K562 (cell line): ENCODE measurements at regions not wholly inside any gene's neighbourhood (a gene's known extent, or its start where the extent isn't known, plus 50 kb on each side); places are given as distances from the start of the nearest gene placed in this dataset.

ENCODE experiments used
- ATAC-seq: fragments of 200-7000 bp; cut with Tn5 transposase; 3 replicates; pipeline ENCODE4 v1.9.1; 2020; ENCODE audit warnings: moderate library complexity
- BruUV-seq: library from RNA; stranded (reverse); fragments of 400-500 nt; replicated peaks from 2 replicates; lab custom pipeline; 2021; lab: Mats Ljungman, UMichigan
- CTCF ChIA-PET: fragments of 300-600 bp; formaldehyde crosslinking; extraction: SDS; loops from one replicate; lab custom pipeline; 2021; ENCODE audit warnings: low intra/inter-chr PET ratio; lab: Yijun Ruan, JAX
- POLR2A ChIA-PET: fragments of 300-600, 350-650 bp; sonication (Branson Sonifier 250); formaldehyde crosslinking; extraction: SDS; loops from one replicate; lab custom pipeline; 2021; ENCODE audit warnings: antibody characterized with exemption, inconsistent platforms; lab: Yijun Ruan, JAX
- DNase-seq, 4 experiments: peaks; one replicate each; pipeline versions ENCODE4 v3.0.0 to v3.0.0-alpha.2; 2011 to 2018; ENCODE audit warnings: low spot score in 3 of 4, mixed read lengths in 3 of 4; ENCODE audit errors: extremely low read depth in 1 of 4
- FAIRE-seq: peaks from 2 replicates; lab custom pipeline; 2011; peaks lifted over from hg19 to GRCh38; lab: Jason Lieb, UNC
- H2AFZ ChIP-seq: 2 replicates; pipeline ENCODE4 v1.6.0; 2011; ENCODE audit warnings: low read depth, low read length, control low read depth, inconsistent platforms
- H3K27ac ChIP-seq: fragments of 200-600 bp; 3 replicates; pipeline ENCODE4 v1.8.0; 2011; ENCODE audit warnings: low read depth, mild to moderate bottlenecking, control low read depth, inconsistent platforms, low read length, moderate library complexity, mixed read lengths; ENCODE audit errors: extremely low read depth
- H3K27me3 ChIP-seq, 2 experiments: fragments of 300-600 bp in 1 of 2; 2 replicates in 1 of 2; 3 replicates in 1 of 2; pipeline versions ENCODE4 v1.6.0 to v1.8.0; 2011; ENCODE audit warnings: inconsistent platforms in 2 of 2, low read length in 2 of 2, mild to moderate bottlenecking in 1 of 2, mixed read lengths in 1 of 2, moderate library complexity in 1 of 2; ENCODE audit not compliant: control insufficient read depth in 2 of 2, insufficient read depth in 2 of 2
- H3K36me3 ChIP-seq: fragments of 300-600 bp; 3 replicates; pipeline ENCODE4 v1.8.0; 2011; ENCODE audit warnings: mild to moderate bottlenecking, low read length, inconsistent platforms; ENCODE audit not compliant: control insufficient read depth, insufficient read depth
- H3K4me1 ChIP-seq, 2 experiments: fragments of 200-600 bp in 1 of 2; replicated peaks in 1 of 2; 2 replicates in 1 of 2; 3 replicates in 1 of 2; pipeline versions ENCODE4 v1.5.1 to v1.8.0; 2011; ENCODE audit warnings: inconsistent platforms in 2 of 2, low read length in 2 of 2, mild to moderate bottlenecking in 1 of 2, mixed read lengths in 1 of 2, moderate library complexity in 1 of 2; ENCODE audit not compliant: control insufficient read depth in 2 of 2, insufficient read depth in 2 of 2
- H3K4me2 ChIP-seq: 2 replicates; pipeline ENCODE4 v1.6.1; 2011; ENCODE audit warnings: low read length, control low read depth, inconsistent platforms, mixed read lengths; ENCODE audit not compliant: insufficient read depth
- H3K4me3 ChIP-seq: fragments of 200-600 bp; sonication (generic), shearing (Covaris generic); 2 replicates; pipeline ENCODE4 v1.5.1; 2016; ENCODE audit warnings: control low read depth, inconsistent platforms
- H3K79me2 ChIP-seq: fragments of 200-600 bp; 3 replicates; pipeline ENCODE4 v1.8.0; 2011; ENCODE audit warnings: low read length, inconsistent platforms; ENCODE audit not compliant: control insufficient read depth, insufficient read depth
- H3K9ac ChIP-seq, 2 experiments: 2 replicates each; pipeline versions ENCODE4 v1.6.0 to v1.6.1; 2011; ENCODE audit warnings: low read depth in 2 of 2, low read length in 2 of 2, control low read depth in 1 of 2, inconsistent platforms in 1 of 2, mild to moderate bottlenecking in 1 of 2, mixed read lengths in 1 of 2; ENCODE audit not compliant: insufficient read depth in 1 of 2
- H3K9me1 ChIP-seq: one replicate; pipeline ENCODE4 v1.6.0; 2011; ENCODE audit warnings: inconsistent platforms, mild to moderate bottlenecking, low read length, moderate library complexity; ENCODE audit not compliant: control insufficient read depth, insufficient read depth
- H3K9me3 ChIP-seq: replicated peaks from 2 replicates; pipeline ENCODE4 v1.5.1; 2011; ENCODE audit warnings: low read depth, low read length, inconsistent platforms; ENCODE audit not compliant: control insufficient read depth, insufficient read depth
- H4K20me1 ChIP-seq: replicated peaks from 2 replicates; pipeline ENCODE4 v1.6.1; 2011; ENCODE audit warnings: low read length, inconsistent platforms, mixed read lengths; ENCODE audit not compliant: control insufficient read depth, insufficient read depth
- CEBPZ ChIP-seq: fragments of 150-350 bp; IDR thresholded peaks from 2 replicates; pipeline ENCODE4 v1.6.1; 2014; ENCODE audit warnings: low read depth, mild to moderate bottlenecking, low read length, borderline replicate concordance
- HDAC6 ChIP-seq: IDR thresholded peaks from 2 replicates; pipeline ENCODE4 v1.6.1; 2012; ENCODE audit warnings: low read depth, mild to moderate bottlenecking, control low read depth, inconsistent platforms, low read length, moderate library complexity
- MIER1 ChIP-seq: fragments of 450-650 bp; IDR thresholded peaks from 2 replicates; pipeline ENCODE4 v1.6.1; 2016; ENCODE audit warnings: antibody characterized with exemption, mild to moderate bottlenecking, low read depth
- MYC ChIP-seq, 2 experiments: fragments of 250-450 bp in 1 of 2; sonication (Bioruptor Pico) in 1 of 2; IDR thresholded peaks; 2 replicates each; pipeline versions ENCODE4 v1.5.1 to v1.6.1; 2012 to 2021; ENCODE audit warnings: low read depth in 2 of 2, borderline replicate concordance in 1 of 2, improper control_type of control experiment in 1 of 2, low read length in 1 of 2, mild to moderate bottlenecking in 1 of 2, moderate library complexity in 1 of 2
- POLR2G ChIP-seq: fragments of 200-400 bp; formaldehyde crosslinking; IDR thresholded peaks from 2 replicates; pipeline ENCODE4 v1.6.1; 2017; ENCODE audit warnings: low read depth, mild to moderate bottlenecking, antibody characterized with exemption, low read length, moderate library complexity
- PREB ChIP-seq: sonication (generic); formaldehyde crosslinking; IDR thresholded peaks from 2 replicates; pipeline ENCODE4 v1.8.1; 2023; ENCODE audit warnings: mild to moderate bottlenecking, missing genetic modification reagents
- SMARCA5 ChIP-seq: fragments of 450-650 bp; IDR thresholded peaks from 2 replicates; pipeline ENCODE4 v1.6.1; 2016
- ZNF431 ChIP-seq: sonication (generic); formaldehyde crosslinking; IDR thresholded peaks from 2 replicates; pipeline ENCODE4 v1.8.0; 2022; ENCODE audit warnings: mild to moderate bottlenecking, missing genetic modification reagents
- ZNF717 ChIP-seq: fragments of 250-450 bp; sonication (Bioruptor Pico); IDR thresholded peaks from 2 replicates; pipeline ENCODE4 v1.5.0; 2021
- WGBS: fragments of 100-300 bp; shearing (Covaris generic); methylation state at CpG from one replicate; pipeline ENCODE4 v1.1.6; 2016; ENCODE audit warnings: low coverage, mixed read lengths; ENCODE audit not compliant: insufficient coverage; ENCODE audit errors: missing lambda C conversion rate; 5-methylcytosine and 5-hydroxymethylcytosine counted together
- in situ Hi-C: fragments of 300-500 bp; cut with MboI; formaldehyde crosslinking; loops from 4 replicates; pipeline ENCODE4 v1.15.0; 2018; ENCODE audit warnings: inconsistent platforms, mixed read lengths
- intact Hi-C: fragments of 100-400 bp; cut with micrococcal nuclease; formaldehyde crosslinking; loops from 2 replicates; pipeline ENCODE4 v1.14.2; 2022

GRCh38 chr16:86095906-86096485 is 197.0 kb downstream of the IRF8 start:
- TF ChIP-seq PREB: no peak
- no peak for TF ChIP-seq MYC (IDR thresholded peaks at IDR 0.05; ENCODE audit: low read depth, low read length)
- no peak for TF ChIP-seq MYC (CRISPR knock-in tag; IDR thresholded peaks at IDR 0.05; ENCODE audit: borderline replicate concordance, low read depth)
- no peak for TF ChIP-seq ZNF431
- no peak for TF ChIP-seq MIER1
- no peak for TF ChIP-seq ZNF717
- TF ChIP-seq CEBPZ: no peak
- TF ChIP-seq POLR2G: no peak
- no peak for TF ChIP-seq HDAC6
- no peak for TF ChIP-seq SMARCA5
- intact Hi-C loops (no loop called here), in situ Hi-C loops (no loop called here)
- H3K4me2 ChIP-seq: no peak overlapping the region
- H3K36me3 ChIP-seq: no peaks in the 10 kb centered on the region
- no peaks in the 10 kb centered on the region; the same call in 1 of the 2 replicates for H4K20me1 ChIP-seq
- H3K79me2 ChIP-seq: no peaks in the 10 kb centered on the region
- BruUV-seq: no TSS peak
- DNase-seq (no peak), ATAC-seq (no peak), FAIRE-seq (no peak)
- H3K27ac ChIP-seq: no peak overlapping the region
- no peak overlapping the region for H3K4me3 ChIP-seq
- no peaks in the 10 kb centered on the region for H3K9me1 ChIP-seq
- H3K9ac ChIP-seq: no peak overlapping the region
- WGBS: 4% methylated on average over 6 of the region's 6 CpGs
- H3K9me3 ChIP-seq: no peaks in the 10 kb centered on the region
- no peak overlapping the region for H2AFZ ChIP-seq
- ChIA-PET CTCF (no interaction called here), POLR2A (no interaction called here)
- H3K27me3 ChIP-seq: peaks cover 0 to 37% of the 10 kb centered on the region in 2 experiments; a peak in 3 of 5 replicates
- H3K4me1 ChIP-seq: no peaks in the 10 kb centered on the region
